GM19467 (cell line): ENCODE measurements at regions not wholly inside any gene's neighbourhood (a gene's known extent, or its start where the extent isn't known, plus 50 kb on each side); places are given as distances from the start of the nearest gene placed in this dataset.

Experiments
- ATAC-seq: cut with Tn5 transposase; IDR thresholded peaks from one replicate; pipeline ENCODE4 v1.9.1; 2021; ENCODE audit warnings: mild to moderate bottlenecking, moderate library complexity; ENCODE audit not compliant: unreplicated experiment

GRCh38 chr10:89153971-89154370 is 53.1 kb downstream of the CH25H start:
- no peak for ATAC-seq

GRCh38 chr10:89153116-89153515 is 54.0 kb downstream of the CH25H start:
- no peak for ATAC-seq

GRCh38 chr10:89151857-89152256 is 55.3 kb downstream of the CH25H start:
- ATAC-seq: no peak

GRCh38 chr10:89148061-89148460 is 59.1 kb downstream of the CH25H start:
- no peak for ATAC-seq

- no peak for ATAC-seq
Observed at GRCh38 chr10:89147256-89147655, 59.9 kb downstream of the CH25H start.

- ATAC-seq: no peak
Observed at GRCh38 chr10:89144836-89145235, 62.3 kb downstream of the CH25H start.

GRCh38 chr10:89142590-89142989 is 64.5 kb downstream of the CH25H start:
- no peak for ATAC-seq

GRCh38 chr10:89138755-89139490 is 68.2 kb downstream of the CH25H start:
- no peak for ATAC-seq

GRCh38 chr10:89134963-89135362 is 72.2 kb downstream of the CH25H start:
- peak; percentile 82 for ATAC-seq

- no peak for ATAC-seq
Observed at GRCh38 chr10:89129911-89130310, 77.2 kb downstream of the CH25H start.

GRCh38 chr10:89122433-89123051 is 84.6 kb downstream of the CH25H start:
- ATAC-seq: no peak

- no peak for ATAC-seq
Observed at GRCh38 chr10:89121764-89122020, 85.4 kb downstream of the CH25H start.

- no peak for ATAC-seq
Observed at GRCh38 chr10:89120931-89121763, 86.0 kb downstream of the CH25H start.

GRCh38 chr10:89119651-89120050 is 87.5 kb downstream of the CH25H start:
- no peak for ATAC-seq

- ATAC-seq: no peak
Observed at GRCh38 chr10:89118091-89118490, 89.0 kb downstream of the CH25H start.

- ATAC-seq: no peak
Observed at GRCh38 chr10:89115876-89116627, 91.1 kb downstream of the CH25H start.

GRCh38 chr10:89114846-89115625 is 92.1 kb downstream of the CH25H start:
- ATAC-seq: no peak

GRCh38 chr10:89102735-89103134 is 104.4 kb downstream of the CH25H start:
- no peak for ATAC-seq

- no peak for ATAC-seq
Observed at GRCh38 chr10:89101943-89102342, 105.2 kb downstream of the CH25H start.

GRCh38 chr10:89100680-89101079 is 106.4 kb downstream of the CH25H start:
- ATAC-seq: no peak

GRCh38 chr10:89097226-89097625 is 106.6 kb downstream of the FAS start:
- no peak for ATAC-seq
